HG02763 (cell line): ENCODE measurements at regions not wholly inside any gene's neighbourhood (a gene's known extent, or its start where the extent isn't known, plus 50 kb on each side); places are given as distances from the start of the nearest gene placed in this dataset.

Source experiments
- ATAC-seq: cut with Tn5 transposase; IDR thresholded peaks from one replicate; pipeline ENCODE4 v1.9.1; 2021; ENCODE audit warnings: mild to moderate bottlenecking, moderate library complexity; ENCODE audit not compliant: unreplicated experiment

DNA sequence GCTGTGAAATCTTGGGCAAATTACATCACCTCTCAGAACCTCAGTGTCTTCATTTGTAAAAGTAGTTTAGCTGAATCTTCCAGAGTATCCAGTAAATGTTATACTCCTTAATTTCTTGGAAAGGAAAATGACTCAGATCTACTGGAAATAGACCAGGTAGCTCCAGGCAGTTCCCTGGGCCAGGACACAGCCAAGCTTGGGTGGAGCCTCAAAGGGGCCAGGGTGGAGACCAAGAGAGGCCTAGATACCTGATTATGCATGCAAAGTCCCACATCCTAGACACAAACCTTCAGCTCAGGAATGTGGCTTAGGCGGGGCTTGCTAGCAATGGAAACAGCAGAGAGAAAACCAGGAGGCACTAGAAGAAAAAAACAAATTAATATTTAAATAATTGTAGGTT, 272.8 kb downstream of the MAFB start:
- ATAC-seq, result no peak

DNA sequence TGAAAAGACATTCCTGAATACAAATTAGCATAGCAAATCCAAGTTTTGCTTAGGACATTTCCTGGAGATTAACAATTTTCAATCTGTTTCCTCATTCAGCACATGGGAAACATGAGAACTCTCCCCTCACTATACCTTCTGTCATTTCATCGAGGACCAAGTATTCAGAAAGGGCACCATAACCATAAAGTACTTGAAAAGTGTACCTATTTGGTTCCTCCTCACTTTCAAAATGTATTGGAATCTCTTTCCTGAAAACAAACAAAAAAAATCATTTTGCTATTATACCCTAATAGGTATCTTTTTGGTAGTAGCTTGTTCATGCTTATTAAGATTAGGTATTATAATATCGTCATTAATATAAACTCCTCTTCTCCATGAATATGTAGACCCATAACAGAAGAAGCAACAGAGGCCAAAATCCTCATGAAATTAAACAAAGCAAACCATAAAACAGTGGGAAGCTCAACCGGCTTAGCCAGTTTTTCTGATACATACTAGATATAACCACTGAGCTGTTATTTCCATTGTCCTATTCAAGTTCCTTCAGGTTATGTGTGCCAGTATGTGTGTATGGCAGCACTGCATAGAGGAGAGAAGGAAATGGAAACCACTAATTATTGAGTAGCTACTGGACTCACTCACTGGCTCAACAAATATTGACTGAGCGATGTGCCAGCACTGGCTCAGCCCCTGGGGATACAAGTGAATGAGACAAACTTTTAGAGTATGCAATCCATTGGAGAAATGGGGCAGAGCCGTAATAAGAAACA, 274.0 kb downstream of the MAFB start:
- no peak for ATAC-seq

DNA sequence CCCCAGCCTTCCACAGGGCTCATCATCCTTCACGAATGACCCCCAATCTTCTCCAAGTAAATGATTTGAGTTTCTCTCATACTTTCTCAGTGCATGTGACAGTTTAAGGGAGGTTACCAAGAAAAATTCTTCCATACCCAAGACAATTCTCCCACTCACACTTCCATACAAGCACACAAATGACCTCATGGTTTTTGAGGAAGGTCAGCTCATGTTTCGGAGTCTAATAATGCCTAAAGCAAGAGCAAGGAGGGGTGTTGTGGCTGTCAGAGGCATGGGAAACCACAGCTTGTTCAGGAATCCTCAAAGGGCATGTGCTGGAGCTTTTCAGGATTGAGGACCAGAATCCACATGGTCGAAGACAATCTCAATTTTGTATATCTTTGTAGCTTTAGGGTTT, 279.0 kb downstream of the MAFB start:
- ATAC-seq, result no peak

DNA sequence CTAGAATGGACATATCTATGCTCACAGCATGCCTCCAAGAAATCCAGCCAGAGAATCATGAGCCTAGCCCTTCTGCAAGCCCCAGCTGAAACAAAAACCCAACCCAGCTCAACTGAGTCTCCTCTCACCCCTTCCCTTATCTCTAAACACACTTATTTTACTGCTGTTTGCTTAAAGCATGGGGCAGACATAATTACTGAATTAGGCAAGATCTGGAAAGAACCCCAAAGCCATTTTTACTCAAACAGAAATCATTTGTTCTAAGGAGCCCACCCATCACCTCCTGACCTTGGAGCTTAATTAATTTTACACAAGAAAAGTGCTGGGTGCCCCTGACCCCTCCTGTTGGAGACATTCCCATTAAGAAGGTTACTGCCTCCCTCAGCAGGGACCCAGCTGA, 291.6 kb downstream of the MAFB start:
- ATAC-seq, result no peak

DNA sequence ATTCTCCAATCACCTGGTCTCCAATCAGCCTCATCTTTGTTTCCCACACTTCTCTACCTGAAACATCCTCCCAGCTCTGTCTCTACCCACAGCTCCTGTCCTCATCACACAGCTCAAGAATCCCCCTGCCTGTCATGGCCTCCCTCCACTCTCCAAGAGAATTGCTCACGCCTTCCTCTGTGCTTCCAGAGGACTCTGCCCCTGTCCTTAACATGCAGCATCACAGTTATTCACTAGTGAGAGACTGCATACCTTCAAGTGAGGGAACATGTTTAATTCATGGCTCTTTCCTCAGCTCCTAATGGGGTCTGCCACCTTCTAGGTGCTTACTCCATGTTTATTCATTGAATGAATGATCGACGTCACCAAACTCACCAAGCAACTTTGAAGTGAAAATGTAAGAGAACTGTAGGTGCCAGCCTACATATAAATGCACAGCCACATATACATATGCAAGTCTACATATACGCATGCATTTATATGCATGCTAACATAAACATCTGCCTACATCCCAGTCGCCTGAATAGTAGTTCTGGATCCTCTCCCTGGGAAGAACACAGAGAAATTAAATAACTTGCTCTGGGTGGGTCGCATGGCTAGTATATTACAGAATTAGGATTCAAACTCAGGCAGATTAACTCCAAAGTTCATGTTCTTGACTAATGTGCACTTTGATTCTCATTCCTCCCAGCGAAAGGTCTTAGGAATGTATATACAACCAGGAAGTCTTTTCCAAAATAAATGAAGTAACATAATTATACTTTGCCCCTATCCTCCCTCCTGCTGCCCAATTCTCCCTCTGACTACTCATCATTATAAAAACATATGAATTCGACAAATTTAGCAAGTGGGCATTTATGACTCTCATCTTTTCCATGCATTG, 295.6 kb downstream of the MAFB start:
- no peak for ATAC-seq

DNA sequence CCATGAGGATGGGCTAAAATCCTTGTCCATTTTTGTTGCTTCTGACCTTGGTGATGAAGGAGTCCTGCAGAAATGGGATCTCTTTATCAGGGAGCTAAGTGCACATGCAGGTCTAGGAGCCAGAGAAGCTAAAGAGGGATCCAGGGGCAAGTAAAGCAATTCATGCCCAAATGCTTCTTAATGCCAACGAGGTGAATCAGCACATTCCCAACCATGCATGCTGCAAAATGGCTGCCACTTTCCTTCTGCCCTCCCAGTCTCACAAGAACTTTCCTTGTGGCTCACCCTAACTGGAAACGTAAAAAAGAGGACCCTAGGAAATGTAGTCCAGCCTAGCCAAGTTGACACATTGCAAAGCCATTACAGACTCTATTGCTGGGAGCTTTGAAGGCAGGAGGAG, 298.4 kb downstream of the MAFB start:
- no peak for ATAC-seq

DNA sequence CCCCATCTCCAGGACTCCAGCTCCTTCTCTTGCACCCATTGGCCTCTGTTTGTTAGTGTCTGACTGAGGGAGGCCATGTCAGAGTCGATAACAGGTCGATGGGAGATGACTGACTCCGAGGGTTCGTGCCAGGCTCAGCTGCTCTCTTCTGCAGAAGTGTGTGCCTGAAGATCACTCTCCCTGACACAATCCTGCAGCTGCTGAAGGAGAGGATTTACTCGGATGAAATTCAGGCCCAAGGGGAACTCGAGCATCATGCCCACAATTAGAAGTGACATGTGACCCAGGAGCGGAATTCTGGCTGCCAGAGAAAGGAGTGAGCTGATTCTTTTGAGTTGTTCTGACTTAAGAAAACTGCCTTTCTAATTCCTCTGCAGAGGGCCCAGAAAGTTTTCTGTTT, 318.2 kb downstream of the MAFB start:
- no peak for ATAC-seq

DNA sequence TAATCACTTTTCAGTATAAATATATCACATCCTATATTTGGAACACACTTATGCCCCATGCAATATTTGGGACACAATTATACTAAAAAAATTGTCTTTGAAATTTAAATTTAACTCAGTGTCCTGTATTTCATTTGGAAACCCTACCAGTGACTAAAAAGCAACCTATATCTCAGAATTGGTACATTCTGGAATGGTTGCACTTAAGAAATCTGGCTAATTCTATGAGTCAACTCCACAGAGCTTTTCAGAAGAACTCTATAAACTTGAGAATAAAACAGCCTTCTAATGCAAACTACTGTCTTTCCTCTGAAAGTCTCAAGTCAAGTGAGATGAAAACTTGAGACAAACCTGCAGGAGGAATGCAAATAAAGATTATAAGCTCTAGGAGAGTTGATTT, 320.2 kb downstream of the MAFB start:
- ATAC-seq, result no peak

DNA sequence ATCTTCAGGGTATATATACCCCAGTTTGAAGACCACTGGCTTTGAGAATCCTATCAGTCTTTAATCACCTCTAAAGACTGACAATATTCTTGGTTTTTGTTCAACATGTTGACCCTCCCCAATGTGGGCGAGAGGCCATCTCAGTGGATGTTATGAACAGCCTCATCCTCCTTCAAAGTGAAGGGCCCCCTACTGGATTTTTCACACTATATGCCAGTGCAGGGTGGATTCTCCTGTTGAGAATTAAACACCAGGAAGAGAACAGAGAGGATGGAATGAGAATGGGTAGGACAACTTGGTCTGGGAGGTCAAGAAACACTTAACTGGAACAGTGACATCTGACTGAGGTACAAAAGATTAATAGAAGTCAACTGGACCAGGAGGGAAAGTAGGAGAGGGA, 327.1 kb downstream of the MAFB start:
- ATAC-seq, result no peak

DNA sequence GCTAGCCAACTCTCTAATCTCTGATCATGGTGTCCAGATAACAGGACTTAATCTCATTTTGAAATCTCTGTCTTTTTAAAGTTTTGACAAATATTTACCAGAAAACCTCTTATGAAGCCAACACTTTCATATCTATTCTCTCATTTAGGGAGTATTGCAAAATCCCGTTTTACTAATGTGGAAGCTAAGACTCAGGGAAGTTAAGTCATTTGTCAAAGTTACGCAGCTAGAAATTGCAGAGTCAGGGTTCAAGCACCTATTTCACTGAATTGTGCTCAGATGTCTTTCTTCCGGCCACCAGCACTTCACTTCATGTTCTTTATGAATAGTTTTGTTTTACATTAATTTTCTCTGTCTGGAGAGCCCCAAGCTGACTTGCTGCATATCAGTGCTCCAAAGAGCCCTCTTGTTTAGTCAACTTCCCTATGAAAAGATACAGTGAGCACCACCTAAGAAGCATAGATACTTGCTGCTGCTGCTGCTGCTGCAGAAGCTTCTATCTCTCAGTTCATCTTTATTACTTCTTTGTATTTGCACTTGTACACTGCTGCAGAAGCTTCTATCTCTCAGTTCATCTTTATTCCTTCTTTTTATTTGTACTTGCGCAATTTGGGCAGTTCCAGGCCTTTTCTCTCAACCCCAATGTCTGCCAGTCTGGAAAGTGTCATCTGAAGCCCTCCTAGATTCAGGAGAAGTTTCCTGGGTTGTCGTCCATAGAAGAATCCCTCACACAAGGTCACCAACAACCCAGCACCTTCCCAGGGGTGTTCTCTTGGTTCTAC, 329.7 kb downstream of the MAFB start:
- no peak for ATAC-seq

DNA sequence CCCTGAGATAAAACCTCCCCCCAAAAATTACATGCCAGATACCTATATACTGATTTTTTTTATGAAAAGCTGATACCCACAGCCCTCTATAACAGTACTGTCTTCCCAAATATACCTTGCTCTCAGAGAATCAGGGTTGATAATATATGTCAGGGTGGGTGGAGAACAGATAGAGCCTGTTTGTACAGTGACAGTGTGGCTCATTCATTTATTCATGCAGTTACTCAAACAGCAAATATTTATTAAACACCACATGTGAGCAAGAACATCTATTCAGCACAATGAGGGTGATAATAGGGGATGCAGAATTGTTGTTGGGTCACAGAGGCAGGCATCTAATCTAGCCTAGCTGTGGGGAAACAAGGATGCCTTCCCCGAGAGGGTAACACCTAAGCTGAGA, 334.2 kb downstream of the MAFB start:
- ATAC-seq, result no peak

DNA sequence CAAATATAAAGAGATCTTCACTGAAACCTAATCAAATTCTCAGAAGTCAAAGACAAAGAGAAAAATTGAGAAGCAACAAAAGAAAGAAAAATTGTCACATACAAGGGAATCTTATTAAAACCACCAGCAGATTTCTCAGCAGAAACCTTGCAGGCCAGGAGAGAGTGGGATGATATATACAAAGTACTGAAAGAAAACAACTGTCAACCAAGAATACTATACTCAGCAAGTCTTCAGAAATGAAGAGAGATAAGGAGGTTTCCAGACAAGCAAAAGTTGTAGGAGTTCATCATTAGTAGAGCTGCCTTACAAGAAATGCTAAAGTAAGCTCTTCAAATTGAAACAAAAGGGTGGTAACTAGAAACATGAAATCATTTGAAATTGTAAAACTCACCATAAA, 345.6 kb downstream of the MAFB start:
- ATAC-seq, result no peak

DNA sequence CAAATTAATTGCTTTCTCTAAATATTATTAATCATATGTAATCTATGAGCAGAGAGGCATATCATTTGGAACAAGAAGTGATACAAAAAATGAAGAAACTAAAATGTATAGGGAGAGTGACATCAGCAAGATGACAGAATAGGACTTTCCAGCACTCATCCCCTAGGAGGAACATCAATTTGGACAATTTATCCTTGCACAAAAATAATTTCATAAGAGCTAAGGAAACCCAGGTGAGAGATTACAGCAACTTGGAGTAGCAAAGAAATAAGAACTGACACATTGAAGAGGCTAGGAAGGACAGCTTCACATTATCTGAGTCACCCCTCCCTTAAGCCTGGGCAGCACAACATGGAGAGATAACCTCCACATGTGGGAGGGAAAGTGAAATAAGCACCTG, 347.5 kb downstream of the MAFB start:
- no peak for ATAC-seq

DNA sequence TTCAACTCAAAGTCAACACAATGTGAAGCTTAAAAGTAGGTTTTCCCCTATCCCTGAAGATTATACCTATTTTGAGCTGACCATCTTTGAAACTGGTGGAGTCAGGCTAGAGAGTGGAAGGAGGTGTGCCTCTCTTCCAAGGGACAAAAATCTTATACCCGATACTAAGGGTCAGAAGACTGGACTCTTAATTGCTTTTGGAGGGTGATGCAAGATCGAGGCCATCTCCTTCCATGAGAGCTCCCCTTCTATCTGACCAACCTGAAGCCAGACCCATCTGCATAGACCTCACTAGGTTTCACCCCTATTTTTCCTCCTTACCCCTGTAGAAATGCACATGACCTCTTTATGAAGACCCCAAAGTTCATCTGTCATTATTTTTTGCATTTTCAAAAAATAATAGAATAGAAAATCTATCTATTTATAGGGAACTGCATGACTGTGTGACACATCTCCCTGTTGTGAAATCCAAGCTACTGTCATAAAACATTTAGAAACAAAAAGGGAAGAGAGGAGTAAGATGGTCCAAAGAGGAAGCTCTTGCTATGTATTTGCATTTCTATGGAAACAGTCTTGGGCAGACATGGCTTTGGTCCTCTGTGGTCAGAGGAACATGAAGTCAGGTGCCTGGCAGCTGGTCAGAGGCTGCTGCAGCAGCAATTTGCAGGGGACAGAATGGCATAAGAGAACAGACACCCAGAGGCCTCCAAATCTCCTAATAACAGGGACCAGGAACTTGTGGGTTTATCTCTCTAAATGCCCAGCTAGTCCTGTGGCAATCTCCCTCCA, 349.2 kb downstream of the MAFB start:
- no peak for ATAC-seq

DNA sequence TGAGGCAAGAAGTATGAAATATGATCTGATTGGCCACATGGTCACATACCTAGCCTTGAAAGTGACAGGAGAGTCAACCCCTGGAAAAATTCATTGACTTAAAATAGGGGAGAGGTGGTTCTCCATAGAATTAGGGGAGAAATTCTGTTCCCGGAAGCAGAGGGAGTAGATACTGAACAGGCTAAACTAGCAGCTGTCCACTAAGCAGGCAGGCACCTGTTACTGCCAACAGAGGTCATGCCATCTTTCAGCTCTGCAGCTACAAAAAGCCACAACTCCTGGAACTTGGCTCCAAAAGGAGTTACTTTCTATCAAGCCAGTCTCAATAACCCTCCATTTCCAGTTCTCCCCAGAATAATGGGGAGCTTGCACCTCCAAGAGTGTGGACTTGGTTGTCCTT, 352.5 kb downstream of the MAFB start:
- no peak for ATAC-seq

DNA sequence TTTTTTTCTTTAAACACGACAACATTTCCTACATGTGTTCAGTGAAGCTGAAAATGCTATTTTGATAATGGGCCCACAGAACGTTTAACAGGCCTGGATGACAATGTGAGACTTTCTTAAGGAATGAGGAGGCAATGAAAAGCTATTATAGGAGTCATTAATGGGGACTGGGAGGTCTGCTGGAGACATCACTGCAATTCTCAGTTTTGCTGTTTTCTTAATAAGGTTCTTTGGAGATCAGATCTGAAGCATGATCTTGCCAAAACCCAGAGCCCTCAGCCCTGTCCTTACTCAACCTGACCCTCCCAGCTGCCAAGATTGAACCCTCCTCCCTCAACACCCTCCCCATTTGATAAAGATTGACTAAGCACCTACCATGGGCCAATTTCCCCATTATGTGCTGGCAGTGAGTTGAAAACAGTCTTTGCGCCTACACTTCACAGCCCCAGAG, 353.1 kb downstream of the MAFB start:
- no peak for ATAC-seq

DNA sequence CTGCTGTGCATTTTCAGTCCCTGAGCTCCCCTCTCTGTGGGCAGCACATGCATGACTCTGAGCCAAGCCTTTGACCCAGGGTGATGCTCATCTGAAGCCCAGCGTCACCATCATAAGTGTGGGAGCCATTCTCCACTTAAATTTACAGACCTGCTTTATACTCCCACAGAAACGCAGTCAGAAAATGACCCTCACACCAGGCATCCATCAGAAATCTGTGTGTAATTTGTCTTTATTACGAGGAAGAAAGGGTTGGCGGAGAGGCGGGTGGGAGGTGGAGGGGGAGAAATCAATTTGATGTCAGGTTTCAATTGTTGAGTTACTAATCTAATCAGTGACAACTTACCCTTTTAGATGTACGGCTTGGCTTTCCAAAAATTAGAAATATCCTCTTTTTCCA, 353.6 kb downstream of the MAFB start:
- ATAC-seq, result no peak

DNA sequence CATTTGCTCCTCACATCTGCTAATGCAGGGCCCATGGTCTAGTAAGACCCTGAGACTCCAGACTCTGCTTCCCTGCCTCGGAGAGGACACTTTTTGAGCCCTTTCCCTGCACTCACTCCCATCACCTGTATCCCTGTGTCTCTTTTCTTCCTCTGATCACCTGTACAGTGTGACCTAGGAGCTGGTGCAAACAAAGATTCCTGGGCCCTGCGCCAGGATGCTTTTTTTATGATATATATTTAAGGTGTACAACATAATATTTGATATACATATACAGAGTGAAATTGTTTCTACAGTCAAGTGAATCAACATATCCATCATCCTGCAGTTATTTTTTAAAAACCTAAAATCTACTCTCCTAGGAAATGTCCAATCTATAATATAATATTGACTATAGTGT, 355.4 kb downstream of the MAFB start:
- ATAC-seq, result no peak

DNA sequence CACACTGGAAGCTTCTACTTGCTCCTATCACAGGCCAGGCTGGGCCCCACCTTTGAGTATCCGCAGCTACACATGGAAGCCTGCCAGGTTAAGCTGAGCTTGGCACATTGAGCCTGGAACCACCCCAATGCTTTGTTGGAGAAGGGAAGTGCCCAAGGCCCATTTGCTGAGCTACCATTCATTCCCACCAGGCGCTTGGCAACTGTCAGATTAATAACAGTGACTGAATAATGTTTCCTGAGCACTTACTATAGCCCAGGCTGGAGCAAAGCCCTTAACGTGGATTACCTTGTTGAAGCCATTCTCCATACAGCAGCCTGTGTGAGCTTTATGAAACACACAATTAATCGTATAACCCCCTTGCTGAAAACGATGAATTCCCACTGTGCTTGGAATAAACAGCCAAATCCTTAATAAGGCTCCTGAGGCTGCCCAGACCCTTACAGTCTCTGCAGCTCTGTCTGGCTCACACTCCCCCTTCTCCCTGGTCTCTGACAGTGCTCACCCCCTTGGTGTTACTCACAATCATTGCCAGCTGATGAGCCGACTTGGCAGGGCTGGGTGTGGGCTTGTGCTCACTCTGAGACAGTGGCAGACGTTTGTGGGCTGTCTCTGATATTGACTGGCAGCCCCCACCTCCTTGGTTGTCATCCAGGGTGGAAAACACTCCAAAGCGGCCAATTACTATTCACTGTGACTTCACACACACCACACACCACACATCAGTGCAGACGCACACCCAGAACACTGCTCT, 357.1 kb downstream of the MAFB start:
- ATAC-seq, result no peak

DNA sequence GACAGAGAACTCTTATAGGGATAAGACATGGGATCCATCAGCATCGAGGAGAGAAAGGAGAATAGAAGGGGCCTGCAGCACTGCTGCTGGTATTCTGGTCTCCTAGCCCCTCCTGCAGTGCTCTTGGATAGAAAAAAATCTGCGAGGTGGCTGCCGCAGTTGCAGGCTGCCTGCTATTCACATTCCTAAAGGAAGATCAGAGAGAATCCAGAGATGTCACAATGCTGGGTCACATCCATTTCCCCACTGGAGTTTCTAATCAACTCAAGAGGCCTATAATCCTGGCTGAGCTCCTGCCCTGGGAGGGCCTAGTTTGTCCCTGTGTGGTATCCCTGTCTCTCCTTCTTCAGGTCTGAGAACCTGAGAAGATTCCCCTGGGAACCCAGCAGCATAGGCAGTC, 357.8 kb downstream of the MAFB start:
- no peak for ATAC-seq
